ENCODE measurements at regions not wholly inside any gene's neighbourhood (a gene's known extent, or its start where the extent isn't known, plus 50 kb on each side); places are given as distances from the start of the nearest gene placed in this dataset.

GRCh38 chr10:128275388-128276177, 149.4 kb upstream of the MKI67 start:
- Mint-ChIP-seq H3K4me1 (ENCODE audit: low read depth, unreplicated experiment) (peaks cover 13% of the 10 kb centered on the region), H3K36me3 (ENCODE audit: unreplicated experiment) (no peaks in the 10 kb centered on the region), H3K4me3 (ENCODE audit: unreplicated experiment) (no peak overlapping the region), H3K9me3 (ENCODE audit: unreplicated experiment) (peaks cover 2% of the 10 kb centered on the region), H3K27ac (ENCODE audit: unreplicated experiment) (no peak overlapping the region), H3K27me3 (ENCODE audit: unreplicated experiment) (no peaks in the 10 kb centered on the region)
- TF ChIP-seq CTCF (IDR thresholded peaks at IDR 0.05; ENCODE audit: partially characterized antibody, unreplicated experiment), result no peak
- no peak for DNase-seq

GRCh38 chr10:128277267-128277840, 151.1 kb upstream of the MKI67 start:
- Mint-ChIP-seq H3K27me3 (ENCODE audit: unreplicated experiment) (no peaks in the 10 kb centered on the region), H3K4me3 (ENCODE audit: unreplicated experiment) (no peak overlapping the region), H3K36me3 (ENCODE audit: unreplicated experiment) (no peaks in the 10 kb centered on the region), H3K9me3 (ENCODE audit: unreplicated experiment) (peaks cover 2% of the 10 kb centered on the region), H3K4me1 (ENCODE audit: low read depth, unreplicated experiment) (peaks cover 13% of the 10 kb centered on the region), H3K27ac (ENCODE audit: unreplicated experiment) (no peak overlapping the region)
- no peak for TF ChIP-seq CTCF (IDR thresholded peaks at IDR 0.05; ENCODE audit: partially characterized antibody, unreplicated experiment)
- DNase-seq, result no peak

GRCh38 chr10:128278362-128278761, 152.1 kb upstream of the MKI67 start:
- no peak overlapping the region for H3K4me3 Mint-ChIP-seq (ENCODE audit: unreplicated experiment)
- H3K9me3 Mint-ChIP-seq (ENCODE audit: unreplicated experiment), result peaks cover 2% of the 10 kb centered on the region
- H3K4me1 Mint-ChIP-seq (ENCODE audit: low read depth, unreplicated experiment), result peaks cover 11% of the 10 kb centered on the region
- TF ChIP-seq CTCF (IDR thresholded peaks at IDR 0.05; ENCODE audit: partially characterized antibody, unreplicated experiment), result no peak
- H3K36me3 Mint-ChIP-seq (ENCODE audit: unreplicated experiment), result no peaks in the 10 kb centered on the region
- no peak for DNase-seq
- no peak overlapping the region for H3K27ac Mint-ChIP-seq (ENCODE audit: unreplicated experiment)
- H3K27me3 Mint-ChIP-seq (ENCODE audit: unreplicated experiment), result no peaks in the 10 kb centered on the region

- peaks cover 3% of the 10 kb centered on the region for H3K36me3 Mint-ChIP-seq (ENCODE audit: unreplicated experiment)
- H3K9me3 Mint-ChIP-seq (ENCODE audit: unreplicated experiment), result no peaks in the 10 kb centered on the region
- peak; percentile 45 for TF ChIP-seq CTCF (IDR thresholded peaks at IDR 0.05; ENCODE audit: partially characterized antibody, unreplicated experiment)
- peaks cover 7% of the 10 kb centered on the region for H3K4me1 Mint-ChIP-seq (ENCODE audit: low read depth, unreplicated experiment)
- DNase-seq, result no peak
- peaks cover under 1% of the 10 kb centered on the region for H3K27me3 Mint-ChIP-seq (ENCODE audit: unreplicated experiment)
- H3K27ac Mint-ChIP-seq (ENCODE audit: unreplicated experiment), result no peak overlapping the region
- H3K4me3 Mint-ChIP-seq (ENCODE audit: unreplicated experiment), result no peak overlapping the region
These were observed 154.0 kb upstream of the MKI67 start for GRCh38 chr10:128280271-128280670.

- H3K4me1 Mint-ChIP-seq (ENCODE audit: low read depth, unreplicated experiment), result peaks cover 7% of the 10 kb centered on the region
- peaks cover 2% of the 10 kb centered on the region for H3K27me3 Mint-ChIP-seq (ENCODE audit: unreplicated experiment)
These were observed 155.1 kb upstream of the MKI67 start for GRCh38 chr10:128281343-128281742.

More at GRCh38 chr10:128281343-128281742, 155.1 kb upstream of the MKI67 start:
- no peak for DNase-seq
- Mint-ChIP-seq H3K36me3 (ENCODE audit: unreplicated experiment) (peaks cover 3% of the 10 kb centered on the region), H3K9me3 (ENCODE audit: unreplicated experiment) (no peaks in the 10 kb centered on the region), H3K27ac (ENCODE audit: unreplicated experiment) (no peak overlapping the region), H3K4me3 (ENCODE audit: unreplicated experiment) (no peak overlapping the region)
- no peak for TF ChIP-seq CTCF (IDR thresholded peaks at IDR 0.05; ENCODE audit: partially characterized antibody, unreplicated experiment)
